ENCODE measurements at regions not wholly inside any gene's neighbourhood (a gene's known extent, or its start where the extent isn't known, plus 50 kb on each side); places are given as distances from the start of the nearest gene placed in this dataset.
"Not testable (repeated sequence)": the region's sequence is repeated elsewhere in the genome, so short reads cannot be mapped to it uniquely, and the experiment has no call there.

DNA sequence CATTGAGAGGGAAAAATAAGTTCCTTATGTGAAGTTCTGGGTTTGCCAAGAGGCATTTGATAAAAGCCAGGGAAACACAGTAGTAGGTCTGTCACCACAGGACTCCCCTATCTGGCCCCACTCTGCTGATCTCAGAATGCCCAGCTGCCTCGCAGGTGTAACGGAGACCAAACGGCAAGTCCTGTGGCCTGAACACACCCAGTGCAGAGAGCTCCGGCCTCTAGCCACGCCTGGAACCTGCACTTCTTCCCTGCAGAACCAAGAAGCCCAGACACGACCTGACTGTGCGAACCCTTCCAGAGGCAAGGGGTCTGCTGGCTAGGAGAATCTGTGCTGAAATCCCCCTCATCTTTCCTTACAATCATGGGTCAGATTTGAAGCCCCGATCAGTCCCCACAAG, 432.8 kb upstream of the B3GAT1 start:
- ATAC-seq (no peak), DNase-seq (no peak)
- intact Hi-C loops (cut with DNase I), result no loop called here
- Histone ChIP-seq H3K27ac (no peak overlapping the region), H3K9me3 (no peaks in the 10 kb centered on the region), H3K36me3 (no peaks in the 10 kb centered on the region), H3K4me3 (no peak overlapping the region), H3K4me1 (no peaks in the 10 kb centered on the region), H3K27me3 (peaks cover 13% of the 10 kb centered on the region)
- TF ChIP-seq, protein P1, sequence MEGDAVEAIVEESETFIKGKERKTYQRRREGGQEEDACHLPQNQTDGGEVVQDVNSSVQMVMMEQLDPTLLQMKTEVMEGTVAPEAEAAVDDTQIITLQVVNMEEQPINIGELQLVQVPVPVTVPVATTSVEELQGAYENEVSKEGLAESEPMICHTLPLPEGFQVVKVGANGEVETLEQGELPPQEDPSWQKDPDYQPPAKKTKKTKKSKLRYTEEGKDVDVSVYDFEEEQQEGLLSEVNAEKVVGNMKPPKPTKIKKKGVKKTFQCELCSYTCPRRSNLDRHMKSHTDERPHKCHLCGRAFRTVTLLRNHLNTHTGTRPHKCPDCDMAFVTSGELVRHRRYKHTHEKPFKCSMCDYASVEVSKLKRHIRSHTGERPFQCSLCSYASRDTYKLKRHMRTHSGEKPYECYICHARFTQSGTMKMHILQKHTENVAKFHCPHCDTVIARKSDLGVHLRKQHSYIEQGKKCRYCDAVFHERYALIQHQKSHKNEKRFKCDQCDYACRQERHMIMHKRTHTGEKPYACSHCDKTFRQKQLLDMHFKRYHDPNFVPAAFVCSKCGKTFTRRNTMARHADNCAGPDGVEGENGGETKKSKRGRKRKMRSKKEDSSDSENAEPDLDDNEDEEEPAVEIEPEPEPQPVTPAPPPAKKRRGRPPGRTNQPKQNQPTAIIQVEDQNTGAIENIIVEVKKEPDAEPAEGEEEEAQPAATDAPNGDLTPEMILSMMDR (IDR thresholded peaks at IDR 0.05), result no peak

DNA sequence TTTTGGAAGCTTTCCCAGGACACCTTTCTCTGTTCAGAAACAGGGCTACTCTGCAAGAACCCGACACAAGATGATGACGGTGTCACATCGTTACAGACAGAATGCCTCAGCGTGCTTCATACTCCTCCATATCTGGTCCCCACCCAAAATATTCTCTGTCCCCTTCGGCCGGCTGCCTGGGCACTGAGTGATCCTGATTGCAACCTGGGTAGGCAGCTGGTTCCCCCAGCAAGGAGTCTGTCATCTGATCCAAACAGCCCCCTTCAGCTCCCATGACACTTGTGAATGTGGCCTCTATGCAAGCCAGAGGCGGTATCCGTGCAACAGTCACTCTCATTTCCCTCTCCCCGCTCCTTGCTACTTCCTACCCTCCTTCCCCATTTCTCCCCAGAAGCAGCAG, 431.7 kb upstream of the B3GAT1 start:
- Histone ChIP-seq H3K4me3 (no peak overlapping the region), H3K4me1 (no peaks in the 10 kb centered on the region), H3K9me3 (no peaks in the 10 kb centered on the region), H3K27me3 (peaks cover 13% of the 10 kb centered on the region), H3K36me3 (no peaks in the 10 kb centered on the region), H3K27ac (no peak overlapping the region)
- no peak for ATAC-seq
- TF ChIP-seq, protein P1 (IDR thresholded peaks at IDR 0.05), result no peak
- intact Hi-C loops (cut with DNase I), result no loop called here
- no peak for DNase-seq

DNA sequence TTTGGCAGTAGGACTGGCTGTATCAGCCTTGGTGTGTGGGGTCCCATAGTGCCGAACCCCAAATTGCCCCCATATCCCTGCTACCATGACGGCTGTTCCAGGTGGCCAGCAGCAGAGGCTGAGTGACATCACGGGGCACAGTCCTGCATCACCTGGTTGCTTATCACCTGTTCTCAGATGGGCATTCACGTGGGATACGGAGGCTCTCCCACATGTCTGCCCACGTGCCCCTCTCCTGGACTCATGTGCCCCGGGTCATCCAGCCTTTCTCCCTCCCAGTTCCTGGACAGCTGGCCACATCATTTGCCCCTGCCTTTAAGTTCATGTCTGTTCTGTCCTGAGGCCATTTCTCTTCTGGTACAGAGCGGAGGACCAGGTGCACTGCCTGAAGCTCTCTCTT, 431.0 kb upstream of the B3GAT1 start:
- intact Hi-C loops (cut with DNase I), result no loop called here
- TF ChIP-seq, protein P1 (IDR thresholded peaks at IDR 0.05), result no peak
- H3K4me3 ChIP-seq, result no peak overlapping the region
- H3K27ac ChIP-seq, result no peak overlapping the region
- DNase-seq (no peak), ATAC-seq (no peak)
- H3K9me3 ChIP-seq, result no peaks in the 10 kb centered on the region
- peaks cover 13% of the 10 kb centered on the region for H3K27me3 ChIP-seq
- no peaks in the 10 kb centered on the region for H3K36me3 ChIP-seq
- H3K4me1 ChIP-seq, result no peaks in the 10 kb centered on the region

DNA sequence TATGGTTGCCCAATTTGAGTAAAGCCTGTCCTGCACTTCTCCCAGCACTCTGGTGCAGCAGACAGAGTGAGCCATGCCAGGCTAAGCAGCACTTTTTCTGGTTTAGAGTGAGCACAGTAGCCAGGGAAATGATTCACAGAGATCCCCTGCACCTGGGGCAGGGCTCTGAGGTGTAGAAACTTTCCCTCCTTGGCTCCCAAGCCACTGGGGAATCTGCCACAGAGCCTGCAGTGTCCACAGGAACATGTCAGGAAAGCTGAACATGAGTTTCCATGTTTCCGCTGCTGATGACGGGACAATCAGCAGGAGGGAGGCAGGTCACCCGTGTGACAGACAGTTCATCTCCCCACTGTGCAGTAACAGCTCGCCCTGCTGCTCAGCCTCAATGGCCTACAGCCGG, 429.9 kb upstream of the B3GAT1 start:
- Histone ChIP-seq H3K27me3 (peaks cover 13% of the 10 kb centered on the region), H3K4me3 (no peak overlapping the region), H3K27ac (no peak overlapping the region), H3K36me3 (no peaks in the 10 kb centered on the region), H3K9me3 (no peaks in the 10 kb centered on the region), H3K4me1 (no peaks in the 10 kb centered on the region)
- ATAC-seq (no peak), DNase-seq (no peak)
- intact Hi-C loops (cut with DNase I), result no loop called here
- TF ChIP-seq, protein P1 (IDR thresholded peaks at IDR 0.05), result no peak

DNA sequence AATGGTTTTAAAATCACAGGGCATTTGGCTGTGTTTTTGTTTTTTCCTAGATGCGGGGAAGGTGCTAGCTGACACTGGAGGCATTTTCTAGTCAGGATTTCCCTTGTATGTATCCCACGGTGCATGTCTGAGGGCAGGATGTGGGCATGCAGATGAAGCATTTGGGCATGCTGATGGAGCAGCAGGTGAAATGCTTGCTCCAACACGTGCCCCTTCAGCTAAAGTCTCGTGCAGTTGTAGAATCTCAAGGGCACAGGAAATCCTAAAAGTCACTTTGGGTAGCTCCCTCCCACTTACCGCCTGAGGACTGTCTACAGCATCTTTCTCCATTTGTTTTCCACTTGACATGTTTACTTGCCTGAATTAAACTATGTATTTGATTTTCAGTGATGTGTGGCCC, 429.4 kb upstream of the B3GAT1 start:
- no peaks in the 10 kb centered on the region for H3K9me3 ChIP-seq
- H3K27me3 ChIP-seq, result peaks cover 13% of the 10 kb centered on the region
- H3K27ac ChIP-seq, result no peak overlapping the region
- no peak overlapping the region for H3K4me3 ChIP-seq
- DNase-seq, result no peak
- ATAC-seq, result no peak
- H3K36me3 ChIP-seq, result no peaks in the 10 kb centered on the region
- TF ChIP-seq, protein P1 (IDR thresholded peaks at IDR 0.05), result no peak
- no peaks in the 10 kb centered on the region for H3K4me1 ChIP-seq
- intact Hi-C loops (cut with DNase I), result no loop called here

DNA sequence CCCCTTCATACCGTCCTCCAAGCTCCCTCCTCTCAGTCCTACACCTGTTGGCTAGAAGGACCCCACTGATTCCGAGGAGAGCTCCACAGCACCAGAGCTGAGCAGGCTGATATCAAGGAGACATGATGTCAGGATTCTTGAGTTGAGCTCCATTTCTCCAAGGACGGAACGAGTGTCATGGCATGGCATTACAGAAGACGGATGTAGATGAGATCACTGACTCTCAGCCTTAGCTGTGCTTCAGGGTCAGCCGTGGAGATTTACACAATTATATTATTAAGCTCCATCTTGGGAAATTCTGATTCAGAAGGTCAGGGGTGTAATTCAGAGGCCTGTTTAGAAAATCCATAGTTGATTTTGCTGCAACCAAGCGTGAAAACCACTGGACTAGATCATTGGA, 428.9 kb upstream of the B3GAT1 start:
- no peak for DNase-seq
- intact Hi-C loops (cut with DNase I), result no loop called here
- no peaks in the 10 kb centered on the region for H3K4me1 ChIP-seq
- ATAC-seq, result no peak
- H3K27me3 ChIP-seq, result peaks cover 13% of the 10 kb centered on the region
- no peak overlapping the region for H3K27ac ChIP-seq
- no peaks in the 10 kb centered on the region for H3K9me3 ChIP-seq
- TF ChIP-seq, protein P1 (IDR thresholded peaks at IDR 0.05), result no peak
- H3K4me3 ChIP-seq, result no peak overlapping the region
- no peaks in the 10 kb centered on the region for H3K36me3 ChIP-seq

DNA sequence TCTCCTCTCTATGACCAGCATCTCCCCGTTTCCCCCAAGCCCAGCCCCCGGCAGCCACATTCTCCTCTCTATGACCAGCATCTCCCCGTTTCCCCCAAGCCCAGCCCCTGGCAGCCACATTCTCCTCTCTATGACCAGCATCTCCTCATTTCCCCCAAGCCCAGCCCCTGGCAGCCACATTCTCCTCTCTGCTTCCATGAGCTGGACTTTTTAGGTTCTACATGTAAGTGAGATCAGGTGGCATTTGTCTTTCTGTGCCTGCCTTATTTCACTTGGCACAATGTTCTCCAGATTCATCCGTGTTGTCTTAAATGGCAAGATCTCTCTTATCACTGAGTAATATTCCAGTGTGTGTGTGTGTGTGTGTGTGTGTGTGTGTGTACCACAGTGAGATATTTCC, 428.1 kb upstream of the B3GAT1 start:
- H3K27ac ChIP-seq; H3K9me3 ChIP-seq; DNase-seq; H3K36me3 ChIP-seq; ATAC-seq; H3K4me3 ChIP-seq; H3K4me1 ChIP-seq; intact Hi-C loops (cut with DNase I): not testable (repeated sequence)
- H3K27me3 ChIP-seq, result peaks cover 13% of the 10 kb centered on the region

Measured in upper lobe of right lung (tissue), 1 donor.